Uterus (tissue), 3 donors: ENCODE measurements at regions not wholly inside any gene's neighbourhood (a gene's known extent, or its start where the extent isn't known, plus 50 kb on each side); places are given as distances from the start of the nearest gene placed in this dataset.

Experiments
- DNase-seq, 2 donors: peaks; one replicate each; pipeline ENCODE4 v3.0.0-alpha.2; 2019 to 2020
- H3K27ac ChIP-seq, 2 donors: fragments of 200-600 bp; sonication (generic); 1 replicate in 1 of 2; 2 replicates in 1 of 2; pipeline ENCODE4 v1.5.1; 2016 to 2018
- H3K27me3 ChIP-seq, 2 donors: fragments of 200-600 bp; sonication (generic); one replicate each; pipeline ENCODE4 v1.5.1; 2018 to 2019; ENCODE audit warnings: control low read depth in 1 of 2
- H3K36me3 ChIP-seq, 2 donors: fragments of 200-600 bp; sonication (generic); one replicate each; pipeline ENCODE4 v1.5.1; 2019; ENCODE audit warnings: control low read depth in 1 of 2
- H3K4me1 ChIP-seq, 2 donors: fragments of 200-600 bp; sonication (generic); one replicate each; pipeline ENCODE4 v1.5.1; 2018 to 2019; ENCODE audit warnings: control low read depth in 1 of 2
- H3K4me3 ChIP-seq, 2 donors: fragments of 200-600 bp; sonication (generic); 1 replicate in 1 of 2; 2 replicates in 1 of 2; pipeline ENCODE4 v1.5.1; 2018 to 2019; ENCODE audit warnings: mild to moderate bottlenecking in 1 of 2
- H3K9me3 ChIP-seq, 2 donors: fragments of 200-600 bp; sonication (generic); one replicate each; pipeline ENCODE4 v1.5.1; 2019; ENCODE audit warnings: control low read depth in 1 of 2
- POLR2A ChIP-seq, 2 donors: fragments of 450-650 bp; IDR thresholded peaks; one replicate each; pipeline ENCODE4 v1.6.1; 2016; ENCODE audit warnings: antibody characterized with exemption in 2 of 2, mild to moderate bottlenecking in 1 of 2, moderate library complexity in 1 of 2
- intact Hi-C: fragments of 100-400 bp; cut with DNase I; formaldehyde crosslinking; loops from one replicate; pipeline ENCODE4 v1.15.1; 2023; ENCODE audit warnings: low total_unique reads
- TF ChIP-seq, protein P1 (sequence below), 4 experiments: fragments of 200-600 bp in 2 of 4; fragments of 450-650 bp in 2 of 4; sonication (generic) in 2 of 4; IDR thresholded peaks; one replicate each; pipeline ENCODE4 v1.5.1; 2016 to 2019; ENCODE audit warnings: antibody characterized with exemption in 4 of 4, mild to moderate bottlenecking in 2 of 4, moderate library complexity in 1 of 4
- donor health status: DM: yes; HTN: yes; CAD: no.

DNA sequence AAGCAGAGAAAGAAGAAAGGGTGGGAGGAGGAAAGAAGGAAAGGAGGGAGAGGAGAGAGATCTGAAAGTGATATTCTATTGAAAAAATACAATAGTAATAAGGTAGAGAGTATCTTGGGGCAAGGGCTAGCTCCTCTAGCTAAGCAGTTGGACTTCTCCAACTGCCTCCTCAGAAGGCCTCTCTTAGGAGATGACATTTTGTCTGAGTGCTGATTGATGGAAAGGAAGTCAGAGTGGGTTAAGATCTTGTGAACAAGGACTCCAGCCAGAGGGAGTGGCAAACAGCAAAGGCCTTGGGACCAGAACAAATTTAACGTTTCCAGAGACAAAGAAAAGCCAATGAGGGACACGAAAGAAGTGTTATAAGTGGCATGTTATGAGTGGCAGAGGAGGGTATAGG, 111.8 kb upstream of the TNFAIP3 start:
- TF ChIP-seq, protein P1, sequence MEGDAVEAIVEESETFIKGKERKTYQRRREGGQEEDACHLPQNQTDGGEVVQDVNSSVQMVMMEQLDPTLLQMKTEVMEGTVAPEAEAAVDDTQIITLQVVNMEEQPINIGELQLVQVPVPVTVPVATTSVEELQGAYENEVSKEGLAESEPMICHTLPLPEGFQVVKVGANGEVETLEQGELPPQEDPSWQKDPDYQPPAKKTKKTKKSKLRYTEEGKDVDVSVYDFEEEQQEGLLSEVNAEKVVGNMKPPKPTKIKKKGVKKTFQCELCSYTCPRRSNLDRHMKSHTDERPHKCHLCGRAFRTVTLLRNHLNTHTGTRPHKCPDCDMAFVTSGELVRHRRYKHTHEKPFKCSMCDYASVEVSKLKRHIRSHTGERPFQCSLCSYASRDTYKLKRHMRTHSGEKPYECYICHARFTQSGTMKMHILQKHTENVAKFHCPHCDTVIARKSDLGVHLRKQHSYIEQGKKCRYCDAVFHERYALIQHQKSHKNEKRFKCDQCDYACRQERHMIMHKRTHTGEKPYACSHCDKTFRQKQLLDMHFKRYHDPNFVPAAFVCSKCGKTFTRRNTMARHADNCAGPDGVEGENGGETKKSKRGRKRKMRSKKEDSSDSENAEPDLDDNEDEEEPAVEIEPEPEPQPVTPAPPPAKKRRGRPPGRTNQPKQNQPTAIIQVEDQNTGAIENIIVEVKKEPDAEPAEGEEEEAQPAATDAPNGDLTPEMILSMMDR (IDR thresholded peaks at IDR 0.05) = no peak
- no peak for TF ChIP-seq POLR2A (IDR thresholded peaks at IDR 0.05)
- no peaks in the 10 kb centered on the region for H3K9me3 ChIP-seq
- no peaks in the 10 kb centered on the region for H3K27me3 ChIP-seq
- H3K4me3 ChIP-seq = no peak overlapping the region
- intact Hi-C loops = no loop called here
- no peaks in the 10 kb centered on the region for H3K4me1 ChIP-seq
- no peak overlapping the region for H3K27ac ChIP-seq
- no peak for DNase-seq
- H3K36me3 ChIP-seq = no peaks in the 10 kb centered on the region

DNA sequence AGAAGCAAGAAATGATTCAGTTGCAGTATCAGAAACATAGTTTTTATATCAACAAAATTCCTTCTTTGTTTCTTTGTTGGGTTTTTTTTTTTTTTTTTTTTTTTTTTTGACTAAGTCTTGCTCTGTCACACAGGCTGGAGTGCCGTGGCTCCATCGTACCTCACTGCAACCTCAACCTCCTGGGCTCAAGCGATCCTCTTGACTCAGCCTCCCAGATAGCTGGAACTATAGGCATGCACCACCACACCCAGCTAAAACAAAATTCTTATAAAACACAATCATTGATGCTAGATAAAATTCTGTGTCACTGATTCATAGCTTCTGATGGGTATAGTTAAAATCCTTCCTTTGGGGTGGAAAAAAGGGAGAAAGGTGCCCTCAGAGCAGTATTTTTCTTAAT, 110.3 kb upstream of the TNFAIP3 start:
- intact Hi-C loops = no loop called here
- Histone ChIP-seq H3K36me3 (no peaks in the 10 kb centered on the region), H3K4me3 (no peak overlapping the region), H3K27me3 (no peaks in the 10 kb centered on the region), H3K9me3 (no peaks in the 10 kb centered on the region), H3K4me1 (no peaks in the 10 kb centered on the region), H3K27ac (no peak overlapping the region)
- TF ChIP-seq POLR2A (IDR thresholded peaks at IDR 0.05) = no peak
- TF ChIP-seq, protein P1 (IDR thresholded peaks at IDR 0.05) = no peak
- DNase-seq = no peak

DNA sequence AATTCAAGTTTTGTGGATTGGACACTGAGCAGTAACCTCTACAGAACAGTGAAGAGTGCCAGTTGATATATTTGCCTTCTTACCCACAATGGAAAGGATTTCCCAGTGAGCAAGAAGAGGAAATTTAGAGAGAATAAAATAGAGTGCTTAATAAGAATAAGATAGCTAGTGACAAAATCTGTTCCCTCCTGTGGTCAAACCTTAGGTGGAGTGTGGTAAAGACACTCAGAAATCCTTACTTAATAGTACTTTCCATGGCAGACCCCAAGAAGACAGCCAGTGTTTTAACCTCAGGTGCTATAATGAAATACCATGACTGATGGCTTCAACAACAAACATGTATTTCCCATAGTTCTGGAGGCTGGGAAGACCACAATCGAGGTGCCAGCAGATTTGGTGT, 108.4 kb upstream of the TNFAIP3 start:
- TF ChIP-seq, protein P1 (IDR thresholded peaks at IDR 0.05) = no peak
- no peak for TF ChIP-seq POLR2A (IDR thresholded peaks at IDR 0.05)
- H3K27ac ChIP-seq = no peak overlapping the region
- H3K4me3 ChIP-seq = no peak overlapping the region
- H3K36me3 ChIP-seq = no peaks in the 10 kb centered on the region
- no peaks in the 10 kb centered on the region for H3K9me3 ChIP-seq
- H3K4me1 ChIP-seq = no peaks in the 10 kb centered on the region
- intact Hi-C loops = no loop called here
- DNase-seq = no peak
- H3K27me3 ChIP-seq = no peaks in the 10 kb centered on the region

DNA sequence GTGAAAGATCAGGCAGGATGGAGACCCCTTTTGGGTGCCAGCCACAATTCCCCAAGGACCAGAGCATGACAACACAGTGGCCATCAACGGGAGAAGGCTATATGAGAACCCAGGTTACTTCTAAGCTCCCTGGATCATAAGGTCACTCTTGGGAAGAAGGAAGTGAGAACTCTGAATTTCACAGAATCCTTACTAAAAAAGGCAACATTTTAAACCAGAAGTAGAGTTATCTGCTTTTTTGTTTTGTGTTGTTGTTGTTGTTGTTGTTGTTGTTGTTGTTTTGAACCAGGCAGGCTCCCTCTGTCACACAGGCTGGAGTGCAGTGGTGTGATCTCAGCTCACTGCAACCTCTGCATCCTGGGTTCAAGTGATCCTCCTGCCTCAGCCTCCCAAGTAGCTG, 107.4 kb upstream of the TNFAIP3 start:
- H3K27me3 ChIP-seq = no peaks in the 10 kb centered on the region
- intact Hi-C loops = no loop called here
- no peaks in the 10 kb centered on the region for H3K36me3 ChIP-seq
- no peak for TF ChIP-seq POLR2A (IDR thresholded peaks at IDR 0.05)
- TF ChIP-seq, protein P1 (IDR thresholded peaks at IDR 0.05) = no peak
- H3K4me3 ChIP-seq = no peak overlapping the region
- H3K9me3 ChIP-seq = no peaks in the 10 kb centered on the region
- no peaks in the 10 kb centered on the region for H3K4me1 ChIP-seq
- no peak overlapping the region for H3K27ac ChIP-seq
- DNase-seq = no peak

DNA sequence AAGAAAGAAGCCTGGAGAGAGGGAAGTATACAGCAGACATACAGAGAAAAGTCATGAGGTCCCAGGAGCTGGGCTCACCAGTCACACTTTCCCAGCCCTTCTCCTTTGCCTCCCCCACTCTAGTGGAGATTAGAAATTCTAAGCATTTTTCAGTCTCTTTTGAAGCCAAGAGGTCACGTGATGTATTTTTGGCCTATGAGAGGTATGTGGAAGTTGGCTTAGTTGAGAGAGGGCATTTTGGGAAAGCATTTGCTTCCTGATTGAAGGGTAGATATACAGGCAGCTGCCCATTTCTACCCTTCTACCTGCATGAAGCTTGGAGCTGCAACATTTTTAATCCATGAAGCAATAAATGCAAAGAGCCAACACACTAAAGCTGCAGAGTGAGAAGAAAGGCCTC, 106.0 kb upstream of the TNFAIP3 start:
- TF ChIP-seq, protein P1 (IDR thresholded peaks at IDR 0.05) = no peak
- no peak for TF ChIP-seq POLR2A (IDR thresholded peaks at IDR 0.05)
- Histone ChIP-seq H3K4me3 (no peak overlapping the region), H3K27ac (no peak overlapping the region), H3K36me3 (no peaks in the 10 kb centered on the region), H3K9me3 (no peaks in the 10 kb centered on the region), H3K27me3 (no peaks in the 10 kb centered on the region), H3K4me1 (no peaks in the 10 kb centered on the region)
- no peak for DNase-seq
- intact Hi-C loops = no loop called here
